ENCODE measurements at regions not wholly inside any gene's neighbourhood (a gene's known extent, or its start where the extent isn't known, plus 50 kb on each side); places are given as distances from the start of the nearest gene placed in this dataset.

GRCh38 chr7:22667562-22668239 is 59.3 kb upstream of the IL6 start:
- POLR2A ChIA-PET = no interaction called here

DNA sequence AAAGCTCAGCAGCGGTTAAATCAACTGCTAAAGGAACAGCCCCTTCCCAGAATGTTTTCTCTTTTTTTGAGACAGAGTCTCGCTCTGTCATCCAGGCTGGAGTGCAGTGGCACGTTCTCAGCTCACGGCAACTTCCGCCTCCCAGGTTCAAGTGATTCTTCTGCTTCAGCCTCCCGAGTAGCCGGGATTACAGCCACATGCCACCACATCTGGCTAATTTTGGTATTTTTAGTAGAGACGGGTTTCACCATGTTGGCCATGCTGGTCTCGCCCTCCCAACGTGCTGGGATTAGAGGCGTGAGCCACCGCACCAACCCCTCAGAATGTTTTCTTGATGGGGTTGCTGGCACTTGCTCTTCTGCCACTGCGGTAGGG is 59.8 kb upstream of the IL6 start:
- H3K27ac ChIP-seq (ENCODE audit: low read depth, low read length) = peak overlapping the region; percentile 84
- H3K9me3 ChIP-seq (ENCODE audit: control insufficient read depth, insufficient read depth, low read length) = peaks cover 9% of the 10 kb centered on the region; the same call in 1 of the 2 replicates
- TF ChIP-seq, protein P1, sequence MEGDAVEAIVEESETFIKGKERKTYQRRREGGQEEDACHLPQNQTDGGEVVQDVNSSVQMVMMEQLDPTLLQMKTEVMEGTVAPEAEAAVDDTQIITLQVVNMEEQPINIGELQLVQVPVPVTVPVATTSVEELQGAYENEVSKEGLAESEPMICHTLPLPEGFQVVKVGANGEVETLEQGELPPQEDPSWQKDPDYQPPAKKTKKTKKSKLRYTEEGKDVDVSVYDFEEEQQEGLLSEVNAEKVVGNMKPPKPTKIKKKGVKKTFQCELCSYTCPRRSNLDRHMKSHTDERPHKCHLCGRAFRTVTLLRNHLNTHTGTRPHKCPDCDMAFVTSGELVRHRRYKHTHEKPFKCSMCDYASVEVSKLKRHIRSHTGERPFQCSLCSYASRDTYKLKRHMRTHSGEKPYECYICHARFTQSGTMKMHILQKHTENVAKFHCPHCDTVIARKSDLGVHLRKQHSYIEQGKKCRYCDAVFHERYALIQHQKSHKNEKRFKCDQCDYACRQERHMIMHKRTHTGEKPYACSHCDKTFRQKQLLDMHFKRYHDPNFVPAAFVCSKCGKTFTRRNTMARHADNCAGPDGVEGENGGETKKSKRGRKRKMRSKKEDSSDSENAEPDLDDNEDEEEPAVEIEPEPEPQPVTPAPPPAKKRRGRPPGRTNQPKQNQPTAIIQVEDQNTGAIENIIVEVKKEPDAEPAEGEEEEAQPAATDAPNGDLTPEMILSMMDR (IDR thresholded peaks at IDR 0.05; ENCODE audit: low read depth, low read length) = no peak
- DNase-seq (ENCODE audit: low read depth, low spot score) = no peak
- CTCF ChIA-PET = interaction anchor here (1.0 kb wide), 1 partner anchor 89 kb away, joined by 3 read pairs; no protein-coding TSS in a partner anchor
- no peaks in the 10 kb centered on the region for H3K27me3 ChIP-seq (ENCODE audit: control insufficient read depth, insufficient read depth, low read length)
- H3K4me3 ChIP-seq (ENCODE audit: low read depth, low read length) = no peak overlapping the region
- POLR2A ChIA-PET = no interaction called here

More at GRCh38 chr7:22667562-22668239, 59.3 kb upstream of the IL6 start:
- peak; percentile 57 for DNase-seq (ENCODE audit: low read depth, low spot score)
- TF ChIP-seq, protein P1 (IDR thresholded peaks at IDR 0.05; ENCODE audit: low read depth, low read length) = no peak
- Histone ChIP-seq H3K27me3 (ENCODE audit: control insufficient read depth, insufficient read depth, low read length) (no peaks in the 10 kb centered on the region), H3K27ac (ENCODE audit: low read depth, low read length) (peak overlapping the region; percentile 84), H3K9me3 (ENCODE audit: control insufficient read depth, insufficient read depth, low read length) (peaks cover 9% of the 10 kb centered on the region; the same call in 1 of the 2 replicates), H3K4me3 (ENCODE audit: low read depth, low read length) (no peak overlapping the region)
- CTCF ChIA-PET = interaction anchor here (1.0 kb wide), 1 partner anchor 90 kb away, joined by 3 read pairs; no protein-coding TSS in a partner anchor

DNA sequence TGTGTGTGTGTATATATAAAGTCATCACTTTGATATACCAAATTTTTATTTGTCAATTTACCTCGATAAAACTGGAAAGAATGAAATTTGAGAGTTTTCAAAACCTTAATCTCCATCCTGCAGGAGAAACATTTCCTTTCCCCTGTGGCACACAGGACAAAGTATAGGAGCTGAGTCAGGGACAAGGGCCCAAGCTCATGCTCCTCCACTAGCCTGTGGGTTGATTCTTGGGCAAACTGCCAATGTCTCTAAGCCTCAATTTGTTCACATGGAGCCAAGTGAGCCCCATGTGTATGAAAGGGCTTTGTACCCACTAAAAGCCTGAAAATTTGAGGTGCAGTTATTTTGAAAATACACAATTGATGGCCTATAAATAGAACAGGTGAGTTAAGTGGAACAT is 60.3 kb upstream of the IL6 start:
- peaks cover 9% of the 10 kb centered on the region; the same call in 1 of the 2 replicates for H3K9me3 ChIP-seq (ENCODE audit: control insufficient read depth, insufficient read depth, low read length)
- POLR2A ChIA-PET = no interaction called here
- TF ChIP-seq, protein P1 (IDR thresholded peaks at IDR 0.05; ENCODE audit: low read depth, low read length) = no peak
- DNase-seq (ENCODE audit: low read depth, low spot score) = no peak
- H3K27ac ChIP-seq (ENCODE audit: low read depth, low read length) = peak overlapping the region; percentile 84
- CTCF ChIA-PET = interaction anchor here (0.5 to 1.0 kb wide), 2 partner anchors 89 to 353 kb away, joined by 3 read pairs; no protein-coding TSS in a partner anchor
- no peak overlapping the region for H3K4me3 ChIP-seq (ENCODE audit: low read depth, low read length)
- H3K27me3 ChIP-seq (ENCODE audit: control insufficient read depth, insufficient read depth, low read length) = no peaks in the 10 kb centered on the region

DNA sequence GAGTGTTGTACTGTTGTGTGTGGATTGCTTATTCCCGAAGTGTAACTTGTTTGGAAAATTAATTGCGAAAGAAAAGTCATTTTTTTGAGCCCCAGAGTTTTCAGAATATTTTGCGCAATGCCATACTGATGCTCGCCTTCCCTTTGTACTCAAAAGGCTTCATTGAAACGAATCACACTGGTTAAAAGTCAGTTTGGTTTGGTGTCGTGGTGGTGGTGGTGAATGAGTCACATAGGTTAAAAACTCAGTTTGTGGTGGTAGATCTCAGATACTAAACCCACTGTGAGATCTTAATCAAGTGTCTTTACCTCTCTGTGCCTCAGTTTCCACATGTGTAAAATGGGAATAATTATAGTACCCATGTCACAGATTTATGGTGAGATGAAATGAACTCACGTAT is 61.1 kb upstream of the IL6 start:
- ChIA-PET POLR2A (no interaction called here), CTCF (no interaction called here)
- Histone ChIP-seq H3K4me3 (ENCODE audit: low read depth, low read length) (no peak overlapping the region), H3K27ac (ENCODE audit: low read depth, low read length) (no peak overlapping the region), H3K9me3 (ENCODE audit: control insufficient read depth, insufficient read depth, low read length) (peaks cover 9% of the 10 kb centered on the region; the same call in 1 of the 2 replicates), H3K27me3 (ENCODE audit: control insufficient read depth, insufficient read depth, low read length) (no peaks in the 10 kb centered on the region)
- TF ChIP-seq, protein P1 (IDR thresholded peaks at IDR 0.05; ENCODE audit: low read depth, low read length) = no peak
- DNase-seq (ENCODE audit: low read depth, low spot score) = no peak

GRCh38 chr7:22664988-22665798 is 61.8 kb upstream of the IL6 start:
- Histone ChIP-seq H3K9me3 (ENCODE audit: control insufficient read depth, insufficient read depth, low read length) (peaks cover 9% of the 10 kb centered on the region; the same call in 1 of the 2 replicates), H3K27me3 (ENCODE audit: control insufficient read depth, insufficient read depth, low read length) (no peaks in the 10 kb centered on the region), H3K27ac (ENCODE audit: low read depth, low read length) (no peak overlapping the region), H3K4me3 (ENCODE audit: low read depth, low read length) (no peak overlapping the region)
- ChIA-PET CTCF (no interaction called here), POLR2A (no interaction called here)
- DNase-seq (ENCODE audit: low read depth, low spot score) = no peak
- TF ChIP-seq, protein P1 (IDR thresholded peaks at IDR 0.05; ENCODE audit: low read depth, low read length) = no peak

Measured in AG04450 (cell line).